CD4-positive, alpha-beta T cell (primary cell): ENCODE measurements at regions not wholly inside any gene's neighbourhood (a gene's known extent, or its start where the extent isn't known, plus 50 kb on each side); places are given as distances from the start of the nearest gene placed in this dataset.

Experiments
- ATAC-seq: fragments of 200-7000 bp; cut with Tn5 transposase; one replicate; pipeline ENCODE4 v1.10.0; 2022; ENCODE audit warnings: mild to moderate bottlenecking; ENCODE audit not compliant: poor library complexity
- CTCF ChIA-PET: fragments of 350-600 bp; sonication (Branson Sonifier 250); formaldehyde crosslinking; loops from one replicate; lab custom pipeline; 2021; ENCODE audit warnings: antibody characterized with exemption, inconsistent platforms; lab: Charles Lee
- POLR2A ChIA-PET: fragments of 350-600 bp; sonication (Branson Sonifier 250); formaldehyde crosslinking; loops from one replicate; lab custom pipeline; 2021; ENCODE audit warnings: antibody characterized with exemption, inconsistent platforms; lab: Charles Lee
- DNase-seq, 14 experiments: peaks; one replicate each; pipeline ENCODE4 v3.0.0-alpha.2; 2013 to 2020; ENCODE audit warnings: mixed read lengths in 2 of 14
- H3K27ac ChIP-seq, 2 donors: one replicate each; pipeline versions ENCODE4 v1.5.1 to v1.7.0; 2013; ENCODE audit warnings: low read length in 2 of 2, low read depth in 1 of 2, mild to moderate bottlenecking in 1 of 2
- H3K27me3 ChIP-seq, 2 experiments: 1 replicate in 1 of 2; 2 replicates in 1 of 2; pipeline versions ENCODE4 v1.6.1 to v1.7.0; 2013; ENCODE audit warnings: low read length in 2 of 2, control low read depth in 1 of 2, mild to moderate bottlenecking in 1 of 2, moderate library complexity in 1 of 2; ENCODE audit not compliant: insufficient read depth in 2 of 2, control insufficient read depth in 1 of 2
- H3K36me3 ChIP-seq: one replicate; pipeline ENCODE4 v1.6.1; 2013; ENCODE audit warnings: low read length, control low read depth; ENCODE audit not compliant: insufficient read depth
- H3K4me1 ChIP-seq: one replicate; pipeline ENCODE4 v1.6.1; 2013; ENCODE audit warnings: low read length, control low read depth; ENCODE audit not compliant: insufficient read depth
- H3K4me3 ChIP-seq: one replicate; pipeline ENCODE4 v1.5.1; 2013; ENCODE audit warnings: mild to moderate bottlenecking, low read length, moderate library complexity
- H3K9me3 ChIP-seq, 2 experiments: 1 replicate in 1 of 2; 2 replicates in 1 of 2; pipeline versions ENCODE4 v1.6.1 to v1.7.0; 2013; ENCODE audit warnings: low read length in 2 of 2, mild to moderate bottlenecking in 2 of 2, control low read depth in 1 of 2, moderate library complexity in 1 of 2; ENCODE audit not compliant: control insufficient read depth in 1 of 2, insufficient read depth in 1 of 2
- H3K27ac Mint-ChIP-seq: one replicate; pipeline ENCODE4 v1.8.0; 2020; ENCODE audit warnings: mixed read lengths
- H3K27me3 Mint-ChIP-seq: one replicate; pipeline ENCODE4 v1.8.0; 2021; ENCODE audit warnings: mixed read lengths
- H3K36me3 Mint-ChIP-seq: one replicate; pipeline ENCODE4 v1.8.0; 2021; ENCODE audit warnings: low read depth, mixed read lengths
- H3K4me1 Mint-ChIP-seq: one replicate; pipeline ENCODE4 v1.8.0; 2021; ENCODE audit warnings: low read depth, mixed read lengths
- H3K4me3 Mint-ChIP-seq: one replicate; pipeline ENCODE4 v1.8.0; 2020; ENCODE audit warnings: mild to moderate bottlenecking, mixed read lengths
- H3K9me3 Mint-ChIP-seq: one replicate; pipeline ENCODE4 v1.8.0; 2020; ENCODE audit warnings: mixed read lengths
- CTCF ChIP-seq: fragments of 200-600 bp; IDR thresholded peaks from one replicate; pipeline ENCODE4 v1.8.0; 2022; ENCODE audit warnings: antibody characterized with exemption, mild to moderate bottlenecking
- intact Hi-C, 2 experiments: fragments of 100-400 bp; cut with DNase I in 1 of 2; cut with micrococcal nuclease in 1 of 2; formaldehyde crosslinking; loops; one replicate each; pipeline versions ENCODE4 v1.15.1 to v1.9.0; 2023 to 2025; cut with DNase I, micrococcal nuclease

DNA sequence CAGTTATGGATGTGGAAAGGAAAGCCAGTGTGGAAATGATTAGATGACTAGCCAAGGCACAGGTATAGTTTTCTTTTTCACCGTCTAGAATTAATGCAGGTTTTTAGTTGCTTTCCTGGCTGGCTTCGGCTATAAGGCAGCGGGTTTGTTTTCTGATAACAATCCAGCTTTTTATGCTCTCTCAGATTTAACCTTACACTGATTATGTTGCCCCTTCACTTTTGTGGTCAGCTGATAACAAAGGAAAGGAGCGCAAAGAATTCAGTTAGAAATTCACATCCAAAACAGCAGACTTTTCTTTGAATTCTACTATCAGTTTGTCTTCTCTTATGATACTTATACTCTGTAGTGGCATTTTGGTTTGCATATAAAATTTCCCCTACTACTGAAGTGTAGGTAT is 94.2 kb upstream of the CENPE start:
- TF ChIP-seq CTCF: no peak
- Mint-ChIP-seq H3K27me3 (no peaks in the 10 kb centered on the region), H3K9me3 (no peaks in the 10 kb centered on the region), H3K27ac (no peak overlapping the region), H3K4me1 (no peaks in the 10 kb centered on the region), H3K36me3 (no peaks in the 10 kb centered on the region), H3K4me3 (no peak overlapping the region)
- ChIA-PET CTCF (interaction anchor here (0.9 kb wide), 1 partner anchor 9 kb away, joined by 3 read pairs; no protein-coding TSS in a partner anchor), POLR2A (no interaction called here)
- Histone ChIP-seq H3K36me3 (no peaks in the 10 kb centered on the region), H3K27ac (no peak overlapping the region), H3K9me3 (no peaks in the 10 kb centered on the region), H3K27me3 (no peaks in the 10 kb centered on the region), H3K4me1 (no peaks in the 10 kb centered on the region), H3K4me3 (no peak overlapping the region)
- no peak for DNase-seq
- no peak for ATAC-seq
- intact Hi-C loops: no loop called here

DNA sequence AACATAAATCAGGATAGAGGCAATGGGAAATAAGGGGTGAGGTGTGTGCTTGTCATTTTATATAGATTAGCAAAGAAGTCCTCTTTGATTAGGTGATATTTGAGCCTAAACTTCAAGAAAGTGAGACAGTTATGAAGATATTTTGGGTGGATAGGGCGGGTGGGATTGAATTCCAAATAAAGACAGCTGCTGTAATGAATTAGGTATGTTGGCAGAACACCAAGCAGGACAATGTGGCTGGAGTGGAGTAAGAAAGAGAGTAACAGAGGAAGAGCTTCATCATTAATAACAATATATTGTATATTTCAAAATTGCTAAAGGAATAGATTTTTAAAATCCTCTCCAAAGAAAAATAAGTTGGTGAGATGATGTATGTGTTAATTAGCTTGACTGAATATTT is 91.0 kb upstream of the CENPE start:
- DNase-seq (no peak), ATAC-seq (no peak)
- intact Hi-C loops: no loop called here

GRCh38 chr4:103272174-103272573 is 74.0 kb upstream of the CENPE start:
- intact Hi-C loops: no loop called here
- Histone ChIP-seq H3K36me3 (no peaks in the 10 kb centered on the region), H3K27me3 (no peaks in the 10 kb centered on the region), H3K27ac (no peak overlapping the region), H3K4me3 (no peak overlapping the region), H3K4me1 (no peaks in the 10 kb centered on the region), H3K9me3 (peaks cover 0 to 1% of the 10 kb centered on the region in 2 experiments)
- peaks cover 33% of the 10 kb centered on the region for H3K27me3 Mint-ChIP-seq
- ChIA-PET CTCF (no interaction called here), POLR2A (no interaction called here)
- H3K36me3 Mint-ChIP-seq: no peaks in the 10 kb centered on the region
- peaks cover 3% of the 10 kb centered on the region for H3K9me3 Mint-ChIP-seq
- no peaks in the 10 kb centered on the region for H3K4me1 Mint-ChIP-seq
- no peak overlapping the region for H3K27ac Mint-ChIP-seq
- ATAC-seq (no peak), DNase-seq (no peak)
- no peak overlapping the region for H3K4me3 Mint-ChIP-seq
- TF ChIP-seq CTCF: no peak

More for the DNA sequence above, 91.0 kb upstream of the CENPE start:
- Histone ChIP-seq H3K27ac (no peak overlapping the region), H3K27me3 (no peaks in the 10 kb centered on the region), H3K9me3 (no peaks in the 10 kb centered on the region), H3K36me3 (no peaks in the 10 kb centered on the region), H3K4me3 (no peak overlapping the region), H3K4me1 (no peaks in the 10 kb centered on the region)
- ChIA-PET CTCF (no interaction called here), POLR2A (no interaction called here)
- Mint-ChIP-seq H3K36me3 (no peaks in the 10 kb centered on the region), H3K4me3 (no peak overlapping the region), H3K9me3 (no peaks in the 10 kb centered on the region), H3K27me3 (no peaks in the 10 kb centered on the region), H3K4me1 (no peaks in the 10 kb centered on the region), H3K27ac (no peak overlapping the region)
- TF ChIP-seq CTCF: no peak
